ENCODE measurements at regions not wholly inside any gene's neighbourhood (a gene's known extent, or its start where the extent isn't known, plus 50 kb on each side); places are given as distances from the start of the nearest gene placed in this dataset.
A peak's percentile ranks its signal among the peaks of the same experiment; 100 is the strongest.

GRCh38 chr5:88395264-88395663 lies 126.6 kb upstream of the TMEM161B start:
- no peaks in the 10 kb centered on the region for H3K9me3 ChIP-seq (ENCODE audit: control insufficient read depth, low read length)
- no peaks in the 10 kb centered on the region for H3K36me3 ChIP-seq (ENCODE audit: control insufficient read depth, insufficient read depth, low read length)
- H3K27me3 ChIP-seq (ENCODE audit: control insufficient read depth, insufficient read depth, low read length, poor library complexity, severe bottlenecking): no peaks in the 10 kb centered on the region
- no peak overlapping the region for H3K4me3 ChIP-seq (ENCODE audit: insufficient read depth, low read depth, low read length)
- no peak overlapping the region for H3K27ac ChIP-seq (ENCODE audit: insufficient read depth, low read depth, low read length, poor library complexity, severe bottlenecking)
- peaks cover 49% of the 10 kb centered on the region for H3K4me1 ChIP-seq (ENCODE audit: control insufficient read depth, insufficient read depth, low read length)
- 41% methylated on average over 2 of the region's 4 CpGs; no CpG with 5 or more reads in 1 of the 2 experiments for WGBS, 2 experiments

- WGBS, 2 experiments: 30 to 38% methylated on average over 6 to 8 of the region's 8 CpGs
- H3K27me3 ChIP-seq (ENCODE audit: control insufficient read depth, insufficient read depth, low read length, poor library complexity, severe bottlenecking): no peaks in the 10 kb centered on the region
- peaks cover 55% of the 10 kb centered on the region for H3K4me1 ChIP-seq (ENCODE audit: control insufficient read depth, insufficient read depth, low read length)
- peak overlapping the region; percentile 65 for H3K27ac ChIP-seq (ENCODE audit: insufficient read depth, low read depth, low read length, poor library complexity, severe bottlenecking)
- H3K36me3 ChIP-seq (ENCODE audit: control insufficient read depth, insufficient read depth, low read length): no peaks in the 10 kb centered on the region
- H3K4me3 ChIP-seq (ENCODE audit: insufficient read depth, low read depth, low read length): no peak overlapping the region
- no peaks in the 10 kb centered on the region for H3K9me3 ChIP-seq (ENCODE audit: control insufficient read depth, low read length)
These were observed 126.0 kb upstream of the TMEM161B start for GRCh38 chr5:88394536-88395175.

- no peak overlapping the region for H3K4me3 ChIP-seq (ENCODE audit: insufficient read depth, low read depth, low read length)
- H3K9me3 ChIP-seq (ENCODE audit: control insufficient read depth, low read length): no peaks in the 10 kb centered on the region
- peak overlapping the region; percentile 65 for H3K27ac ChIP-seq (ENCODE audit: insufficient read depth, low read depth, low read length, poor library complexity, severe bottlenecking)
- 88 to 96% methylated on average over 2 to 6 of the region's 7 CpGs for WGBS, 2 experiments
- no peaks in the 10 kb centered on the region for H3K27me3 ChIP-seq (ENCODE audit: control insufficient read depth, insufficient read depth, low read length, poor library complexity, severe bottlenecking)
- H3K4me1 ChIP-seq (ENCODE audit: control insufficient read depth, insufficient read depth, low read length): peaks cover 62% of the 10 kb centered on the region
- no peaks in the 10 kb centered on the region for H3K36me3 ChIP-seq (ENCODE audit: control insufficient read depth, insufficient read depth, low read length)
These were observed 125.3 kb upstream of the TMEM161B start for GRCh38 chr5:88393716-88394535.

GRCh38 chr5:88393042-88393441 lies 124.4 kb upstream of the TMEM161B start:
- Histone ChIP-seq H3K36me3 (ENCODE audit: control insufficient read depth, insufficient read depth, low read length) (no peaks in the 10 kb centered on the region), H3K27ac (ENCODE audit: insufficient read depth, low read depth, low read length, poor library complexity, severe bottlenecking) (no peak overlapping the region), H3K4me1 (ENCODE audit: control insufficient read depth, insufficient read depth, low read length) (peaks cover 64% of the 10 kb centered on the region), H3K4me3 (ENCODE audit: insufficient read depth, low read depth, low read length) (no peak overlapping the region), H3K27me3 (ENCODE audit: control insufficient read depth, insufficient read depth, low read length, poor library complexity, severe bottlenecking) (no peaks in the 10 kb centered on the region), H3K9me3 (ENCODE audit: control insufficient read depth, low read length) (no peaks in the 10 kb centered on the region)
- 90% methylated on average over 2 of the region's 2 CpGs for WGBS, 2 experiments

- Histone ChIP-seq H3K36me3 (ENCODE audit: control insufficient read depth, insufficient read depth, low read length) (no peaks in the 10 kb centered on the region), H3K9me3 (ENCODE audit: control insufficient read depth, low read length) (no peaks in the 10 kb centered on the region), H3K27ac (ENCODE audit: insufficient read depth, low read depth, low read length, poor library complexity, severe bottlenecking) (no peak overlapping the region), H3K27me3 (ENCODE audit: control insufficient read depth, insufficient read depth, low read length, poor library complexity, severe bottlenecking) (no peaks in the 10 kb centered on the region), H3K4me1 (ENCODE audit: control insufficient read depth, insufficient read depth, low read length) (peaks cover 54% of the 10 kb centered on the region), H3K4me3 (ENCODE audit: insufficient read depth, low read depth, low read length) (no peak overlapping the region)
- 84 to 89% methylated on average over 3 of the region's 3 CpGs for WGBS, 2 experiments
These were observed 123.3 kb upstream of the TMEM161B start for GRCh38 chr5:88391991-88392390.

- Histone ChIP-seq H3K27ac (ENCODE audit: insufficient read depth, low read depth, low read length, poor library complexity, severe bottlenecking) (no peak overlapping the region), H3K4me1 (ENCODE audit: control insufficient read depth, insufficient read depth, low read length) (peaks cover 46% of the 10 kb centered on the region), H3K36me3 (ENCODE audit: control insufficient read depth, insufficient read depth, low read length) (no peaks in the 10 kb centered on the region), H3K4me3 (ENCODE audit: insufficient read depth, low read depth, low read length) (no peak overlapping the region), H3K27me3 (ENCODE audit: control insufficient read depth, insufficient read depth, low read length, poor library complexity, severe bottlenecking) (no peaks in the 10 kb centered on the region), H3K9me3 (ENCODE audit: control insufficient read depth, low read length) (no peaks in the 10 kb centered on the region)
- WGBS, 2 experiments: 59 to 63% methylated on average over 8 of the region's 8 CpGs
These were observed 122.5 kb upstream of the TMEM161B start for GRCh38 chr5:88391116-88391515.

- peaks cover 42% of the 10 kb centered on the region for H3K4me1 ChIP-seq (ENCODE audit: control insufficient read depth, insufficient read depth, low read length)
These were observed 121.8 kb upstream of the TMEM161B start for GRCh38 chr5:88390481-88390880.

GRCh38 chr5:88390096-88390441 lies 121.4 kb upstream of the TMEM161B start:
- Histone ChIP-seq H3K4me1 (ENCODE audit: control insufficient read depth, insufficient read depth, low read length) (peaks cover 38% of the 10 kb centered on the region), H3K27ac (ENCODE audit: insufficient read depth, low read depth, low read length, poor library complexity, severe bottlenecking) (no peak overlapping the region)
- WGBS, 2 experiments: 83 to 86% methylated on average over 6 of the region's 6 CpGs

More at GRCh38 chr5:88390481-88390880, 121.8 kb upstream of the TMEM161B start:
- H3K9me3 ChIP-seq (ENCODE audit: control insufficient read depth, low read length): no peaks in the 10 kb centered on the region
- no peaks in the 10 kb centered on the region for H3K27me3 ChIP-seq (ENCODE audit: control insufficient read depth, insufficient read depth, low read length, poor library complexity, severe bottlenecking)
- H3K36me3 ChIP-seq (ENCODE audit: control insufficient read depth, insufficient read depth, low read length): no peaks in the 10 kb centered on the region
- 89 to 100% methylated on average over 2 of the region's 2 CpGs for WGBS, 2 experiments
- no peak overlapping the region for H3K4me3 ChIP-seq (ENCODE audit: insufficient read depth, low read depth, low read length)
- H3K27ac ChIP-seq (ENCODE audit: insufficient read depth, low read depth, low read length, poor library complexity, severe bottlenecking): no peak overlapping the region

GRCh38 chr5:88389338-88390095 lies 120.9 kb upstream of the TMEM161B start:
- Histone ChIP-seq H3K27me3 (ENCODE audit: control insufficient read depth, insufficient read depth, low read length, poor library complexity, severe bottlenecking) (no peaks in the 10 kb centered on the region), H3K9me3 (ENCODE audit: control insufficient read depth, low read length) (no peaks in the 10 kb centered on the region), H3K4me3 (ENCODE audit: insufficient read depth, low read depth, low read length) (no peak overlapping the region), H3K27ac (ENCODE audit: insufficient read depth, low read depth, low read length, poor library complexity, severe bottlenecking) (no peak overlapping the region), H3K36me3 (ENCODE audit: control insufficient read depth, insufficient read depth, low read length) (no peaks in the 10 kb centered on the region), H3K4me1 (ENCODE audit: control insufficient read depth, insufficient read depth, low read length) (peaks cover 33% of the 10 kb centered on the region)
- WGBS, 2 experiments: 75 to 77% methylated on average over 4 of the region's 4 CpGs

More at GRCh38 chr5:88390096-88390441, 121.4 kb upstream of the TMEM161B start:
- Histone ChIP-seq H3K9me3 (ENCODE audit: control insufficient read depth, low read length) (no peaks in the 10 kb centered on the region), H3K27me3 (ENCODE audit: control insufficient read depth, insufficient read depth, low read length, poor library complexity, severe bottlenecking) (no peaks in the 10 kb centered on the region), H3K36me3 (ENCODE audit: control insufficient read depth, insufficient read depth, low read length) (no peaks in the 10 kb centered on the region), H3K4me3 (ENCODE audit: insufficient read depth, low read depth, low read length) (no peak overlapping the region)
